NCI-H2171 treated with DMSO at 0.1 percent for 48 hours (cell line): ENCODE measurements at regions not wholly inside any gene's neighbourhood (a gene's known extent, or its start where the extent isn't known, plus 50 kb on each side); places are given as distances from the start of the nearest gene placed in this dataset.
"Not testable (repeated sequence)": the region's sequence is repeated elsewhere in the genome, so short reads cannot be mapped to it uniquely, and the experiment has no call there.

ENCODE experiments used
- DNase-seq: peaks from one replicate; lab custom pipeline; 2025; lab: John Stamatoyannopoulos, UW

DNA sequence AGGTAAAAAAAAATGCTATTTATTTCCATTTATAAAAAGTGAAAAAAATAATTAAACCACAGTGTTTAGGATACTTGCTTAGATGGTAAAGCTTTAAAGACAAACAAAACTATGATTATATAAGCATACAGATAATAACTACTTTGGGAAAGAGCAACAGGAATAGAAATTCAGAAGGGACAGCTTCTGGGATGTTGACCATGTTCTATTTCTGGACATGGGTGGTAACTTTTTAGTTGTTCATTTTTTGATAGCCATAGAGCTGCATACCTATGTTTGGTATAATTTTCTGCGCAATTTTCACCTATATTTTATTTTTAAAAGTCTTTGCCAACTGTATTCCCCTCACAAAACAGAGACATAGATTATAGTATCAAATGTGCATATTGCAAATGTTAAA lies 572.0 kb upstream of the NR2F2 start:
- DNase-seq = no peak

GRCh38 chr15:95758851-95759250 lies 571.6 kb upstream of the NR2F2 start:
- no peak for DNase-seq

GRCh38 chr15:95760508-95760907 lies 570.0 kb upstream of the NR2F2 start:
- no peak for DNase-seq

- DNase-seq = no peak
These were observed 568.9 kb upstream of the NR2F2 start for GRCh38 chr15:95761501-95762165.

- no peak for DNase-seq
These were observed 567.1 kb upstream of the NR2F2 start for GRCh38 chr15:95763426-95763825.

DNA sequence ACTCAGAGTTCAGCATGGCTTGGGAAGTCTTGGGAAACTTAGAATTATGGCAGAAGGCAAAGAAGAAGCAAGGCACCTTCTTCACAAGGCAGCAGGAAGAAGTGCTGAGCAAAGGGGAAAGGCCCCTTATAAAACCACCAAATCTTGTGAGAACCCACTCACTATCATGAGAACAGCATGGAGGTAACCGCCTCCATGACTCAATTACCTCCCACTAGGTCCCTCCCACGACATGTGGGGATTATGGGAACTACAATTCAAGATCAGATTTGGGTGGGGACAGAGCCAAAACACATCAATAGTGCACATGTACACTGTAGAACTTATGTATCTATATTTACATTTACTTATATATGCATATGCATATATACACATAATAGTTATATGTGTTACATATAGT lies 565.3 kb upstream of the NR2F2 start:
- no peak for DNase-seq

DNA sequence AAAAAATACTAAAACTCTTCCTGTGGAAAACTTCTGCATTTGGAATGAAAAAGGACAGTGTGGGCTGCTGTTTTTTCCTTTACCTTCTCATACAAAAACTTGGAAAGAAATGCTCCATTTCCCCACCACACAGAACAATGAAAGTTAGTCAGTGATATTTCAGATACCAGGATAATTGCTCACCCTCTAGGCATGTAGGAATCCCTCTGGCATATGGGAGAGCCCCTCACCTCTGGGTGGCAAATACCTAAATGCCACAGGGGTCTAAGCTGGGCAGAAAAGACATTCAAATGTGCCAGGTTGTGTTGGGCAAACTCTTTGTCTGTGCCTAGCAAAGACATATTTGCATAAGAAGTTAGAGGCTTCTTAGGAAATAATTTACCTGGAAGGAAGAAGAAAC lies 560.3 kb upstream of the NR2F2 start:
- DNase-seq = no peak

- no peak for DNase-seq
These were observed 557.5 kb upstream of the NR2F2 start for GRCh38 chr15:95772982-95773381.

DNA sequence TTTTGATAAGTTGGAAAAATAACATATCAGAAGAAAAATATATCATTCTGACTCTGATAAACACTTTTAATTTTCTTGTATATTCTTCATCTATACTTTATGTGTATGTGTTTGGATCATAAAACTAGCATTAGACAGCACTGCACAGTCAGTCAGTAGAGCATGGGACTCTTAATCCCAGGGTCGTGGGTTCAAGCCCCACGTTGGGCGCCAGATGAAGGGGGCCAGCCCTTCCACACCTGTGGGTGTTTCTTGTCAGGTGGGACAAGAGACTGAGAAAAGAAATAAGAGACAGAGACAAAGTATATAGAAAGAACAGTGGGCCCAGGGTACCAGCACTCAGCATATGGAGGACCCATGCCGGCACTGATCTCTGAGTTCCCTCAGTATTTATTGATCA lies 546.0 kb upstream of the NR2F2 start:
- no peak for DNase-seq

DNA sequence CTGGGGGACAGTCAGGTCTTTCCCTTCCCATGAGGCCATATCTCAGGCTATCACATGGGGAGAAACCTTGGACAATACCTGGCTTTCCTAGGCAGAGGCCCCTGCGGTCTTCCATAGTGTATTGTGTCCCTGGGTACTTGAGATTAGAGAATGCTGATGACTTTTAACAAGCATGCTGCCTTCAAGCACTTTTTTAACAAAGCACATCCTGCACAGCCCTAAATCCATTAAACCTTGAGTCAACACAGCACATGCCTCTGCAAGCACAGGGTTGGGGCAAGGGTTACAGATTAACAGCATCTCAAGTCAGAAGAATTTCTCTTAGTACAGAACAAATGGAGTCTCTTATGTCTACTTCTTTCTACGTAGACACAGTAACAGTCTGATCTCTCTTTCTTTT lies 545.2 kb upstream of the NR2F2 start:
- not testable (repeated sequence) for DNase-seq

DNA sequence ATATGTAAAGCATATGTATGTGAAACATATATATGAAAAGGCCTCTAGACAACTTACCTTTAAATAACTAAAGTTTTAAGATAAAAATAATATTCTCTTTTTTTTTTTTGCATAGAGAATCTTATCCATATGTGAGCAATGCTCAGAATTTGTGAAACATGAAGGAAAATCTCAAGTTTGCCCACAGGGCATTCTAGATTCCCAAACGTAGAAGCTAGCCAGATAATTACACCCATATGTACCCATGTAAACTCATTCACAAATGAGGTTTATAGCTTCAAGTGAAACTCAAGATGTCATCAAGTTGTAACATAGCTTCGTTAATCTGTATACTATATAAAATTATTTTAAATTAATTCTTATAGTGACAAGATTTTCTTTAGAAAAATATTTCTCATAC lies 537.3 kb upstream of the NR2F2 start:
- no peak for DNase-seq

DNA sequence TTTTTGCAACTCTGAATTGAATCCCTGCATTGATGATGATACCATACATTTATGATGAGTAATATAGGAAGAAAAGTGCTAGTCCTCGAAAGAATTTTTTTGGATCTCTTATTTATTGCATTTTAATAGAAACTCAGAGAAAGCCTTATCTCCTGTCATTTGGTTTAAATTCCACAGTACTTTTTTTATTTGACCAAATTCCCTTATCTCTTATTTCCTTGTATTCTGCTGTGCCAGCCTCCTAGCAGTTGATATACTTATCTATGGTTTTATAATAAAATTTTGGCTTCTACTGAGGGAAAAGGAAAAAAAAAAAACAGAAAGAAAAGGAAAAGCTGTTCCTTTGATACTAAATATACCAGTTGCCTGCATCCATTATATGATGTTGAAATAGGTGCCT lies 535.1 kb upstream of the NR2F2 start:
- DNase-seq = no peak

DNA sequence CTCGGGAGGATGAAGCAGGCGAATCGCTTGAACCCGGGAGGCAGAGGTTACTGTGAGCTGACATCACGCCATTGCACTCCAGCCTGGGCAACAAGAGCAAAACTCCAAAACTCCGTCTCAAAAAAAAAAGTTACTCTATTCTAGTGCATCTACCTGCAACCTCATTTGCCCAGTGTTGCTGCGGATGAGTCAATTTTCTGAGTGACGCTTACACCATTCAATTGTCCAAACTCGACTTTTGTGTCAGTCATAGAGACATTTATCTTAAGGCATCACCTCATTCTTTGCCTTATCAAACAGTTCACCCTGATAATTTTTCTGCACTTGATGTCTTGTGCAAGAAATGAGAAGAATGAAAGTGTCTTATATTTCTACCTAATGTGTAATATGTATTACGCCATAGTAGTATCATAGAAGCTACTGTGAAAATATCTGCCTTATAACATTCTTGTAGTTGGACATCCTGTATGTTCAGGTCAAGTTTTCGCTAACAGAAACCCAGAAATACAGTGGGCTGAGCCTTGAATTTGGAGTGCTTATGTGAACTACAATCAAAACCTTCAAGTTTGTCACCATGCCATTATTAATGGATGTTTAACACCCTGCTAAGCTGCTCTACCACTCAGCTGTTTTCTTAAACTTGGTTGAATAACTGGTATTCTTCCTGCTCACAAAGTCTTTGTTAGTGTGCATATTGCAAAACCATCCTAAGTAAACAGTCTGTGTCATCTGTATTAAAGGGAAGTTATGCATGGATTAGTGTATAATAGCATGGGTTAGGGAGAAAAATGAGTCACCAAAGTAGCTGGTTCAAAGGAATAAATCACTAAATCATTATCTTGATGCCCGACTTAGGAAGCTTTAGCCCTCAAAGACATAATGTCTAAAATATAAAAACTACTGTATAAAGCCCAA lies 531.0 kb upstream of the NR2F2 start:
- no peak for DNase-seq

- no peak for DNase-seq
These were observed 526.0 kb upstream of the NR2F2 start for GRCh38 chr15:95804484-95804883.

- DNase-seq = no peak
These were observed 518.0 kb upstream of the NR2F2 start for GRCh38 chr15:95812491-95812890.

DNA sequence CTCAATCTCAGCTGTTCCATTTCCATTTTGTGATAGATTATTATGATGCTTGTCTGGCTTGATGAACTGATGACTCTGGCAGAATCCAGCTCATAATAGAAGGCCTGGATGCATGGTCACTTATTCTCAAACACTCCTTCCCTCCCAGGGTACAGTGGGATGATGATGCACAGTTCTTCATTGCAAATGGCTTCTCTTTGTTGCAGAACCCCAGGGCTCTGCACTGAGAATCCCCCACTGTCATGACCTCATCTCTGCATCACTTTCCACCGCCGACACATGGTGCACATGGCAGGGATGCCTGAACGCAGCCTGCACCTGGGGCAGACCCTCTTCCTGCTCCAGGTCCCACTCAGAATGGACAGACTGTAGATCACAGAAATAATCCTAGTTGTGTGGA lies 515.6 kb upstream of the NR2F2 start:
- DNase-seq = no peak

GRCh38 chr15:95816591-95816990 lies 513.9 kb upstream of the NR2F2 start:
- no peak for DNase-seq

- DNase-seq = peak; percentile 98
These were observed 507.5 kb upstream of the NR2F2 start for GRCh38 chr15:95822961-95823360.

GRCh38 chr15:95825208-95825607 lies 505.3 kb upstream of the NR2F2 start:
- DNase-seq = no peak

- peak; percentile 89 for DNase-seq
These were observed 504.7 kb upstream of the NR2F2 start for GRCh38 chr15:95825671-95826411.

DNA sequence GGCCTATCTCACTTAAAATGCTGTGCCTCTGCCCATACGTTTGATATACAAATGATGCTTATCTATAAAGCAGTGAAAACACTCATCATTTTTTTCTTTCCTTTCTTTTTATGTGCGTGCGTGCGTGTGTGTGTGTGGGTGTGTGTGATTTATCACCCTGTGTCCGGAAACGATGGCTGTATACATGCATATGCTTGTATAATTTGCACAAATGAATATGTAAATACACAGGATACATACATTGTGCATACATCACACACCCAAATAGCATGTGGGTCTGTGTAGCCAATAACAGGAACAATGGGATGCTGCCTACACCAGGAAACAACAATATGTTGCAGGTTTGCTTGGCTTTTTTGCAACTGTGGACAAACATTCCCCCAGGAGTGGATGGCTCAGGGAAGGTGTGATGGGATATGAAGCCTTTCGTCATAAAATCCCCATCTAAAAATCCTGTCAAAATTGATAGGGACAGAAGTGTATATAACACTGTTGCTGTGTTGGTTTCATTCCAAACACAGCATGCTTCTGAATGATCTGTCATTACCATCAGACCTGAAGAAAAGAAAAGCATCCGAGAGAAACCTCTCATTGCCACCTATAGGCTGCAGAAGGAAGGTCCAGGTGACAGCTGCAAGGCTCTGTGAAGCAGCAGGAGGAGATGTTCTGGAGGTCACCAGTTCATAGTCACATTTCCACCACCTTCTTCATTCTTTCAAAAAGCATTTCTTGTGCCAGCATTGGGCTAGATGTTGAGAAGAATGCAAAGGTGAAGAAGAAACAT lies 503.9 kb upstream of the NR2F2 start:
- DNase-seq = peak; percentile 68

DNA sequence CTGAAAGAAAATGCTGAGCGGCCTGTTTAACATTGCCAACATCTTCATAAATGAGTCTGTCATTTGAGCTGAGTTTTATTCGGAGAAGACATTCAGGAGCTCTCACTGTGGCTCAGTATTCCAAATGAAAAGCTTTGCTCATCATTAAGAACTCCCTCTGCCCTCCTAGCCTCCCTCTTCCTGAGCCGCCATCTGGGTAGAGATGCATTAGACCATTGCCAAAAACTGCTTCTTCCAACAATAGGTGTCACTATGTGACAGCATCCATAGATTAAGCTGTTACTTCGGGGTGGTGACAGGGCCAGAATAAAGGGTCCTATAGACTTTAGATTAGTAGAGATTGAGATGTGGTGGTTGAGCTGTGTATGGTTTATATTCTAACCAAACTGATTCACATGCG lies 501.4 kb upstream of the NR2F2 start:
- peak; percentile 24 for DNase-seq
